Cardiac fibroblast (primary cell): ENCODE measurements at regions not wholly inside any gene's neighbourhood (a gene's known extent, or its start where the extent isn't known, plus 50 kb on each side); places are given as distances from the start of the nearest gene placed in this dataset.

ENCODE experiments used
- DNase-seq, 2 donors: peaks; one replicate each; pipeline versions ENCODE4 v3.0.0 to v3.0.0-alpha.2; 2010; ENCODE audit warnings: low read depth in 2 of 2
- H3K4me3 ChIP-seq, 2 donors: replicated peaks in 1 of 2; 1 replicate in 1 of 2; 2 replicates in 1 of 2; pipeline ENCODE4 v1.5.1; 2011; ENCODE audit warnings: low read depth in 2 of 2, low read length in 2 of 2, mild to moderate bottlenecking in 2 of 2, moderate library complexity in 1 of 2
- TF ChIP-seq, protein P1 (sequence below): IDR thresholded peaks from one replicate; pipeline ENCODE4 v1.5.1; 2011; ENCODE audit warnings: low read depth, mild to moderate bottlenecking, low read length, inconsistent platforms

DNA sequence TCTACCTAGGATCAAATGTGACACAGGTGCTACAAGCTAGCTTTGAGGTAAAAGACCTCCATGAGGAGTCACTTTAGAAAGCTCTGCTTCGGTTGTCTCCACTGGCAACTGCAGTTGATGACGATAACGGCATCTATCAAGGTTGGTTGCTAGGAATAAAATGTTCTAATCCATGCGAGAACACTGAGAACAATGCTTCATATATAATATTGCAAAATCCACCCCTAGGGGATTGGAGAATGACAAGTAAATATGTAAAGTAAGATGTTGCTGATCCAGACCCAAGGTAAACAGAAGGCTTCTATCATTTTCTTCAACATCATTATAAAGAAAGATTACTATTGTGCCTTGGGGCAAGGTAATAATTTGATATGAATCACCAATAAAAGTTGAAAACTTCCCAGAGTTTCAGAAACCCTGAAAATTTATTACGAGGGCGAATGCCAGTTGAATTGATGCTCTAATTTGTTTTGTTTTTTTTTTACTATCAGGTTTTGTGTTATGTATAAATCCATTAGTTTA, 1003.4 kb downstream of the CDH18 start:
- H3K4me3 ChIP-seq = no peak overlapping the region
- DNase-seq = no peak
- TF ChIP-seq, protein P1, sequence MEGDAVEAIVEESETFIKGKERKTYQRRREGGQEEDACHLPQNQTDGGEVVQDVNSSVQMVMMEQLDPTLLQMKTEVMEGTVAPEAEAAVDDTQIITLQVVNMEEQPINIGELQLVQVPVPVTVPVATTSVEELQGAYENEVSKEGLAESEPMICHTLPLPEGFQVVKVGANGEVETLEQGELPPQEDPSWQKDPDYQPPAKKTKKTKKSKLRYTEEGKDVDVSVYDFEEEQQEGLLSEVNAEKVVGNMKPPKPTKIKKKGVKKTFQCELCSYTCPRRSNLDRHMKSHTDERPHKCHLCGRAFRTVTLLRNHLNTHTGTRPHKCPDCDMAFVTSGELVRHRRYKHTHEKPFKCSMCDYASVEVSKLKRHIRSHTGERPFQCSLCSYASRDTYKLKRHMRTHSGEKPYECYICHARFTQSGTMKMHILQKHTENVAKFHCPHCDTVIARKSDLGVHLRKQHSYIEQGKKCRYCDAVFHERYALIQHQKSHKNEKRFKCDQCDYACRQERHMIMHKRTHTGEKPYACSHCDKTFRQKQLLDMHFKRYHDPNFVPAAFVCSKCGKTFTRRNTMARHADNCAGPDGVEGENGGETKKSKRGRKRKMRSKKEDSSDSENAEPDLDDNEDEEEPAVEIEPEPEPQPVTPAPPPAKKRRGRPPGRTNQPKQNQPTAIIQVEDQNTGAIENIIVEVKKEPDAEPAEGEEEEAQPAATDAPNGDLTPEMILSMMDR = no peak

DNA sequence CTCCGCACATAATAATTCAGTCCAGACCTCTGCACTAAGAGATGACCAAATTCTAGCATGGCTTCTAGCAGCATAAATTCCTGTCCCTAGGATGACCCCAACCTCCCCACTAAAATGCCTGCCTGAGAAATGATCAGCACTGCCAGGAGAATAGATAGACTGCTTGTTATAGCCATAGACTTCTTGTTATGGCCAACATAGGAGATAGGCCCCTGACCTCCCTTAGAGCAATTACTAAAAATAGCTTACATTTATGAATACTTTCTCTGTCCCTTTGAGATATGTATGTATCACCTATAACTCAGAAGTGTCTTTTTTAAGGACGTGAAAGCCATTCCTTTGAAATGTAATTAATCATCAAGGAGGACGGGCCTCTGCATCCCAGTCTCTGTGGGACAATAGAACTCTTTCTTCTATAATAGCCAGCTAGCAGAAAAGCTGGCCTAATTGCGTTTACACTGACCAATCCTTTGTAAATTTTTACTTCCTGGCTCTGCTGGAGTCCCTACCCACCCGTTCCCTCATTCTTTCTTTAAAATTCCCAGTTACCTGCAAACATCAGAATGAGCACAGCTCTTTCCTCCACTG, 1002.7 kb downstream of the CDH18 start:
- DNase-seq = no peak
- TF ChIP-seq, protein P1 = no peak
- H3K4me3 ChIP-seq = no peak overlapping the region

DNA sequence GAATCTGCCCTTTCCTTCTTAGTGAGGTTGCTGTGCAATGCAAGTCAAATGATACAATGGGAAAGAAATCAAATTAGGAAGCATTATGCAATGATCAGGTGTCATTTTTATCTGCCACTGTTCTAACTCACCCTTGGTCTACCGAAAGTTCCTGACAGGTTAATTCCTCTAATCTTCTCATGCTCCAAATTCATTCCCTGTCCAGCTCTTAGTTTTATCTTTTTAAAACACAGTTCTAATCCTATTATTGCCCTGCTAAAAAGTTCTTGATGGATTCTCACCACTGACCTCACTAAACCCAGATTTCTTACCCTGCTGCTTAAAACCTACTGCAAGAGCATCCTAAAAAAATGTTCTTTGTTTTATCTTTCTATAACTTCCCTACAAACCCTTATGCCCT, 1000.9 kb downstream of the CDH18 start:
- no peak overlapping the region for H3K4me3 ChIP-seq
- TF ChIP-seq, protein P1 = no peak
- DNase-seq = no peak

DNA sequence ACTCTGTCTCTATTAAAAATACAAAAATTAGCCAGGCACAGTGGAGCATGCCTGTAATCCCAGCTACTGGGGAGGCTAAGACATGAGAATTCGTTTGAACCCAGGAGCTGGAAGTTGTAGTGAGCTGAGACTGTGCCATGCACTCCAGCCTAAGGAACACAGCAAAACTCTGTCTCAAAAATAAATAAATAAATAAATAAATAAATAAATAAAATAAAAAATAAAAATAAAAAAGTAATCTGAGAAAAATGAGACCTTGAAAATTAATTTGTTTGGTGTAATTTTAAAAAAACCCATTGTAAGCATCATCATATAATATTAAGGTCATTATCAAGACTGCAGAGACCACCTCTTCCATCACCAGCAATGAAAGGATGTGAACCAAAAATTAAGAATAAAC, 997.1 kb downstream of the CDH18 start:
- TF ChIP-seq, protein P1 = no peak
- no peak overlapping the region for H3K4me3 ChIP-seq
- DNase-seq = no peak

DNA sequence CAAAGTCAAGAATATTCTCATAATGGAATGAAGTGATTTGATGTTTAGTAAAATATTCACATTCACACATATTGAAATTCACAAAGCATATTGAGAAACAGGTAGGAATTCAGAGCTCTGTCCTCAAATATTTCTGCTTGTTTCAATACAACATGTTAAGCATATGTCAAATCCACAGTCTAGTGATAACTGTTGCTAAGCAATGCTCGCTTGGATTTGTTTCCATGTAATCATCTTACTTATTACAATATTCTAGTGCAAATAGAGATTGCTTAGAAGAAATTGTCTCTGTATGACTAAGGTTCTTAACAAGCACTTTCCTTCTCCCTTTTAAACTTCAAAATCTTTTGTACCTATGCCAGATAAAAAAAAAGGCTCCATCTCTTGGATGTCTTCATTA, 995.7 kb downstream of the CDH18 start:
- DNase-seq = no peak
- no peak overlapping the region for H3K4me3 ChIP-seq
- TF ChIP-seq, protein P1 = no peak

DNA sequence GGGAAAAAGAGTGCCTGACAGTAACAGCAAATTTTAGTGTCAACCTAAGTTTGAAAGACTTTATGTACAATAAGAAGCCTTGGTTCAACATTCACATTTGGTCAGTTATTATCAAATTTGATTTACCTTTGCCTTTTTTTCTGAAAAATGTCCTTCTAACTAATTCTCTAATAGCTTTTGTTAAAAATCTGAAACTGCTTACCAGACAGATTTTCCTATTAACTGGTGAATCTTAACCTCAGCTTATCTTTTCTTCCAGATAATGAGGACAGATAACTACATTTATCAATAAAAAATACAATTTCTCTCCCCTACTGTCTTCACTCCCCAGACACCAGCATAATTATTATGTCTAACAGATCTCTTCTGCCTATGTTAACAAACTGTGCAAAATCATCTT, 988.5 kb downstream of the CDH18 start:
- DNase-seq = no peak
- TF ChIP-seq, protein P1 = no peak
- no peak overlapping the region for H3K4me3 ChIP-seq

DNA sequence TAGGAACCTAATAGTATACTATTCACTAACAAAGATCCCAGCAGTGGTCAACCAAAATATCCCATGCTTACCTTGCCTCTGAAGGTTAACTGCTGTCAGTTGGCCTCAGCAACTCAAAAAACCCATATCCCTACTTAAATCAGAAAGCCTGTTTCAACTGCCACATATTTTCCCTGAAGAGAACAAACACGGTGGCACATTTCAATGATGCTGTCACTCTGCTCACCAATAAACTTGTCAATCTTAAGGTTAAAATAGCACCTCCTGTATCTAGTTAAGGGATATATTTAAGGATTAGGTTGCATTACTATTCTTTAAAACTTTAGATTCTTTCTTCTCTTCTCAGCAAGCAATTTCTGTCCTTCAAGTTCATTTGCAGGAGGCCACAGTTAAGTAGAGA, 986.9 kb downstream of the CDH18 start:
- no peak overlapping the region for H3K4me3 ChIP-seq
- TF ChIP-seq, protein P1 = no peak
- no peak for DNase-seq
